Upper lobe of left lung (tissue), 6 donors: ENCODE measurements at regions not wholly inside any gene's neighbourhood (a gene's known extent, or its start where the extent isn't known, plus 50 kb on each side); places are given as distances from the start of the nearest gene placed in this dataset.
A peak's percentile ranks its signal among the peaks of the same experiment; 100 is the strongest.

Experiments used
- ATAC-seq, 2 donors: fragments of 200-7000 bp; cut with Tn5 transposase; one replicate each; pipeline ENCODE4 v1.9.1; 2022; ENCODE audit warnings: mild to moderate bottlenecking in 2 of 2, moderate library complexity in 2 of 2; ENCODE audit not compliant: low FRiP score in 2 of 2
- DNase-seq, 2 donors: peaks; one replicate each; pipeline ENCODE4 v3.0.0-alpha.2; 2019 to 2020
- H3K27ac ChIP-seq, 4 donors: fragments of 200-600 bp; sonication (generic); one replicate each; pipeline ENCODE4 v1.5.1; 2016 to 2019
- H3K27me3 ChIP-seq, 4 donors: fragments of 200-600 bp; sonication (generic); one replicate each; pipeline ENCODE4 v1.5.1; 2017 to 2019
- H3K36me3 ChIP-seq, 4 donors: fragments of 200-600 bp; sonication (generic); one replicate each; pipeline ENCODE4 v1.5.1; 2016 to 2019
- H3K4me1 ChIP-seq, 4 donors: fragments of 200-600 bp; sonication (generic); one replicate each; pipeline ENCODE4 v1.5.1; 2018 to 2019
- H3K4me3 ChIP-seq, 4 donors: fragments of 200-600 bp; sonication (generic); one replicate each; pipeline ENCODE4 v1.5.1; 2017 to 2019; ENCODE audit warnings: mild to moderate bottlenecking in 2 of 4, moderate library complexity in 1 of 4
- H3K9me3 ChIP-seq, 4 donors: fragments of 200-600 bp; sonication (generic); one replicate each; pipeline ENCODE4 v1.5.1; 2018 to 2019
- CTCF ChIP-seq, 6 experiments: fragments of 450-650 bp in 4 of 6; fragments of 200-600 bp in 2 of 6; sonication (generic) in 2 of 6; IDR thresholded peaks; one replicate each; pipeline ENCODE4 v1.5.1; 2016 to 2019; ENCODE audit warnings: antibody characterized with exemption in 6 of 6
- EP300 ChIP-seq, 4 donors: sonication (generic); formaldehyde crosslinking; IDR thresholded peaks; one replicate each; pipeline ENCODE4 v1.5.1; 2017; ENCODE audit warnings: antibody characterized with exemption in 4 of 4, control low read depth in 2 of 4
- POLR2A ChIP-seq, 4 donors: fragments of 450-650 bp; IDR thresholded peaks; one replicate each; pipeline ENCODE4 v1.5.1; 2016 to 2017; ENCODE audit warnings: antibody characterized with exemption in 4 of 4, mild to moderate bottlenecking in 2 of 4
- POLR2AphosphoS5 ChIP-seq, 2 donors: sonication (generic); formaldehyde crosslinking; IDR thresholded peaks; one replicate each; pipeline ENCODE4 v1.5.1; 2017; ENCODE audit warnings: antibody characterized with exemption in 2 of 2
- WGBS, 2 donors: methylation state at CpG; one replicate each; pipeline ENCODE4 v1.1.5; 2017 to 2018; 5-methylcytosine and 5-hydroxymethylcytosine counted together
- donor health status: DM: no; HTN: no; CAD: no; lungs with moderate emphysema.
- donor health status: DM: no; HTN: yes; CAD: no; lungs with severe emphysema.

DNA sequence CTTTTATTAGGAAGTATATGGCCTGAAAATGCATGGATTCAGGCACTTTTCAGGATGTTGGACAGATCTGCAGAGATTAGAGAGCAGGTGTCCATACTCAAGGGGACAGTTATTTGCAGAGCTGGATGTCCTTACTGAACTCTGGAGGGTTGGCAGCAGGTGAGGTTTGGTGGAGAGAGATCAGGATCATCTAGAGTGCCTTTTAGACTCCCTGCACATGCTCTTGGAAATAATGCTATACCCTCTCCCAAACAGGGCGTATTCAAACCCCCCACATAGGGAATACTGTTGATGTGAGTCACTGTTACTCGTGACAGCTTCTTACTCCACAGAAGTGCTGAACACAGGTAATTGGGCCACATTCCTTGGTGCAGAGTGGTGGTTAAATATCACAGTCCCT, 725.7 kb upstream of the SGCG start:
- H3K27me3 ChIP-seq: no peaks in the 10 kb centered on the region
- H3K4me3 ChIP-seq: no peak overlapping the region
- H3K9me3 ChIP-seq: no peaks in the 10 kb centered on the region
- no peaks in the 10 kb centered on the region for H3K36me3 ChIP-seq
- TF ChIP-seq POLR2A (IDR thresholded peaks at IDR 0.05): no peak
- 73 to 76% methylated on average over 2 of the region's 2 CpGs for WGBS, 2 donors
- no peak for ATAC-seq
- no peak overlapping the region for H3K27ac ChIP-seq
- H3K4me1 ChIP-seq: peaks cover 0 to 7% (median 0%) of the 10 kb centered on the region in 4 donors
- no peak for DNase-seq

GRCh38 chr13:22461854-22462490, 718.8 kb upstream of the SGCG start:
- no peak for DNase-seq
- no peaks in the 10 kb centered on the region for H3K36me3 ChIP-seq
- no peaks in the 10 kb centered on the region for H3K4me1 ChIP-seq
- TF ChIP-seq POLR2A (IDR thresholded peaks at IDR 0.05): no peak
- no peak for TF ChIP-seq CTCF (IDR thresholded peaks at IDR 0.05)
- TF ChIP-seq EP300 (IDR thresholded peaks at IDR 0.05): no peak
- TF ChIP-seq POLR2AphosphoS5 (IDR thresholded peaks at IDR 0.05): no peak
- no peak overlapping the region for H3K4me3 ChIP-seq
- H3K27ac ChIP-seq: no peak overlapping the region
- H3K27me3 ChIP-seq: no peaks in the 10 kb centered on the region
- H3K9me3 ChIP-seq: no peaks in the 10 kb centered on the region
- ATAC-seq: peak in 1 of 2 donors; percentile 90
- 57 to 67% methylated on average over 10 of the region's 10 CpGs for WGBS, 2 donors

DNA sequence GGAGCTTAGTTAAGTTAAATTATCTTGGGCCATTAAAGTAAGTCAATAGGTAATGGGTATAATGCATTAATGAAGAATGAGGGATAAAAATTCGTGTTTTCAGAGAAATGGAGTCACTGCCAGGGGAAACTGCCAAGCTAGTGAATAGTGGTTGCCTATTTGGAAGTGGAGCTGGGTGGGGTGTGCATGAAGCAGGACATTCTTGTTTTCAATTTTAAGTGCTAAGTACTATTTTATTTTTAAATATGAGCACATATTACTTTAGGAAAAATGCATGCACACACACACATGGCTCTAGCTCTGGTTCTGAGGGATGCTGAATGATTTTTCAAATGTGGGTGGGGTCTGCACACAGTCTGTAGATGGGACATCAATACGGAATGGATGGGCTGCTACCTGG, 717.7 kb upstream of the SGCG start:
- no peaks in the 10 kb centered on the region for H3K4me1 ChIP-seq
- no peaks in the 10 kb centered on the region for H3K36me3 ChIP-seq
- H3K9me3 ChIP-seq: no peaks in the 10 kb centered on the region
- DNase-seq (no peak), ATAC-seq (no peak)
- TF ChIP-seq POLR2A (IDR thresholded peaks at IDR 0.05): no peak
- no peak for TF ChIP-seq EP300 (IDR thresholded peaks at IDR 0.05)
- H3K27ac ChIP-seq: no peak overlapping the region
- no peaks in the 10 kb centered on the region for H3K27me3 ChIP-seq
- H3K4me3 ChIP-seq: no peak overlapping the region
- 46 to 58% methylated on average over 2 of the region's 2 CpGs for WGBS, 2 donors

GRCh38 chr13:22468045-22468444, 712.7 kb upstream of the SGCG start:
- ATAC-seq (no peak), DNase-seq (no peak)
- H3K36me3 ChIP-seq: no peaks in the 10 kb centered on the region
- no peaks in the 10 kb centered on the region for H3K27me3 ChIP-seq
- H3K9me3 ChIP-seq: no peaks in the 10 kb centered on the region
- TF ChIP-seq POLR2AphosphoS5 (IDR thresholded peaks at IDR 0.05) (no peak), POLR2A (IDR thresholded peaks at IDR 0.05) (no peak), EP300 (IDR thresholded peaks at IDR 0.05) (no peak), CTCF (IDR thresholded peaks at IDR 0.05) (no peak)
- no peak overlapping the region for H3K4me3 ChIP-seq
- H3K4me1 ChIP-seq: no peaks in the 10 kb centered on the region
- 30 to 41% methylated on average over 1 of the region's 1 CpG for WGBS, 2 donors
- H3K27ac ChIP-seq: no peak overlapping the region

DNA sequence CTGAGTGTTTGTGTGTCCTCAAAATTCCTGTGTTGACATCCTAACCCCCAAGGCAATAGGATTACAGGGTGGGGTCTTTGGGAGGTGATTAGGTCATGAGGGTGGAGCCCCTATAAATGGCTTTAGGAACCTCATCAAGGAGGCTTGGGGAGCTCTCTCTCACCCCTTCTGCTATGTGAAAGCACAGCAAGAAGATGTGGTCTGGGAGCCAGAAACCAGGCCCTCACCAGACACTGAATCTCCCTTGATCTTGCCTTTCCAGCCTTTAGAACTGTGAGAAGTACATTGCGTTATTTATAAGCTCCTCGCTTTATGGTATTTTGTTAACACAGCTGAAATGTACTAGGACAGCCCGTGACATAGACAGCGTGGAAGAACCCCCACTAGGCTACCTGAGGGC, 712.0 kb upstream of the SGCG start:
- Histone ChIP-seq H3K4me1 (no peaks in the 10 kb centered on the region), H3K4me3 (no peak overlapping the region), H3K27ac (no peak overlapping the region), H3K36me3 (no peaks in the 10 kb centered on the region), H3K9me3 (no peaks in the 10 kb centered on the region), H3K27me3 (no peaks in the 10 kb centered on the region)
- 82 to 91% methylated on average over 4 of the region's 4 CpGs for WGBS, 2 donors
- no peak for DNase-seq
- TF ChIP-seq EP300 (IDR thresholded peaks at IDR 0.05) (no peak), POLR2AphosphoS5 (IDR thresholded peaks at IDR 0.05) (no peak), CTCF (IDR thresholded peaks at IDR 0.05) (no peak), POLR2A (IDR thresholded peaks at IDR 0.05) (no peak)
- peak in 1 of 2 donors; percentile 72 for ATAC-seq

- WGBS, 2 donors: 73 to 83% methylated on average over 4 of the region's 4 CpGs
- DNase-seq: no peak
- TF ChIP-seq POLR2A (IDR thresholded peaks at IDR 0.05) (no peak), EP300 (IDR thresholded peaks at IDR 0.05) (no peak), POLR2AphosphoS5 (IDR thresholded peaks at IDR 0.05) (no peak), CTCF (IDR thresholded peaks at IDR 0.05) (no peak)
- no peaks in the 10 kb centered on the region for H3K4me1 ChIP-seq
- ATAC-seq: peak in 1 of 2 donors; percentile 68
- H3K4me3 ChIP-seq: no peak overlapping the region
- H3K9me3 ChIP-seq: no peaks in the 10 kb centered on the region
- no peak overlapping the region for H3K27ac ChIP-seq
- no peaks in the 10 kb centered on the region for H3K27me3 ChIP-seq
- no peaks in the 10 kb centered on the region for H3K36me3 ChIP-seq
These were observed 711.3 kb upstream of the SGCG start for GRCh38 chr13:22469452-22469851.
